KMS-11 (cell line): ENCODE measurements at regions not wholly inside any gene's neighbourhood (a gene's known extent, or its start where the extent isn't known, plus 50 kb on each side); places are given as distances from the start of the nearest gene placed in this dataset.

ENCODE experiments used
- H2AFZ ChIP-seq: fragments of 200-600 bp; sonication (generic); 2 replicates; pipeline ENCODE4 v1.6.1; 2016; ENCODE audit warnings: antibody characterized with exemption, mixed run types, low read depth
- H3K27ac ChIP-seq: fragments of 200-600 bp; sonication (generic); 2 replicates; pipeline ENCODE4 v1.6.1; 2016; ENCODE audit warnings: mild to moderate bottlenecking, mixed run types
- H3K27me3 ChIP-seq: fragments of 200-600 bp; sonication (generic); 2 replicates; pipeline ENCODE4 v1.6.1; 2017; ENCODE audit warnings: mild to moderate bottlenecking, low read depth, mixed run types, moderate library complexity; ENCODE audit not compliant: insufficient read depth
- H3K36me3 ChIP-seq: fragments of 200-600 bp; sonication (generic); 2 replicates; pipeline ENCODE4 v1.6.1; 2017; ENCODE audit warnings: mild to moderate bottlenecking, mixed run types; ENCODE audit not compliant: insufficient read depth
- H3K4me1 ChIP-seq: fragments of 200-600 bp; sonication (generic); 2 replicates; pipeline ENCODE4 v1.6.1; 2016; ENCODE audit warnings: mild to moderate bottlenecking, low read depth, mixed run types; ENCODE audit not compliant: poor library complexity, severe bottlenecking
- H3K4me2 ChIP-seq: fragments of 200-600 bp; sonication (generic); 2 replicates; pipeline ENCODE4 v1.7.0; 2016; ENCODE audit warnings: mild to moderate bottlenecking, mixed run types
- H3K4me3 ChIP-seq: fragments of 200-600 bp; sonication (generic); IDR thresholded peaks from 2 replicates; pipeline ENCODE4 v1.6.1; 2017; ENCODE audit warnings: low read depth, low read length, mixed read lengths; ENCODE audit not compliant: insufficient read depth
- H3K79me2 ChIP-seq: fragments of 200-600 bp; sonication (generic); 2 replicates; pipeline ENCODE4 v1.6.1; 2016; ENCODE audit warnings: low read depth, mixed run types; ENCODE audit not compliant: insufficient read depth
- H3K9ac ChIP-seq: fragments of 200-600 bp; sonication (generic); 2 replicates; pipeline ENCODE4 v1.6.1; 2016; ENCODE audit warnings: mild to moderate bottlenecking, mixed run types
- H4K20me1 ChIP-seq: fragments of 200-600 bp; sonication (generic); 2 replicates; pipeline ENCODE4 v1.6.1; 2016; ENCODE audit warnings: mild to moderate bottlenecking, mixed run types; ENCODE audit not compliant: insufficient read depth
- TF ChIP-seq, protein P1 (sequence below): fragments of 200-600 bp; sonication (generic); conservative IDR thresholded peaks from 2 replicates; pipeline ENCODE4 v1.6.1; 2017; ENCODE audit warnings: low read depth, mild to moderate bottlenecking, antibody characterized with exemption, low read length, moderate library complexity, mixed read lengths

DNA sequence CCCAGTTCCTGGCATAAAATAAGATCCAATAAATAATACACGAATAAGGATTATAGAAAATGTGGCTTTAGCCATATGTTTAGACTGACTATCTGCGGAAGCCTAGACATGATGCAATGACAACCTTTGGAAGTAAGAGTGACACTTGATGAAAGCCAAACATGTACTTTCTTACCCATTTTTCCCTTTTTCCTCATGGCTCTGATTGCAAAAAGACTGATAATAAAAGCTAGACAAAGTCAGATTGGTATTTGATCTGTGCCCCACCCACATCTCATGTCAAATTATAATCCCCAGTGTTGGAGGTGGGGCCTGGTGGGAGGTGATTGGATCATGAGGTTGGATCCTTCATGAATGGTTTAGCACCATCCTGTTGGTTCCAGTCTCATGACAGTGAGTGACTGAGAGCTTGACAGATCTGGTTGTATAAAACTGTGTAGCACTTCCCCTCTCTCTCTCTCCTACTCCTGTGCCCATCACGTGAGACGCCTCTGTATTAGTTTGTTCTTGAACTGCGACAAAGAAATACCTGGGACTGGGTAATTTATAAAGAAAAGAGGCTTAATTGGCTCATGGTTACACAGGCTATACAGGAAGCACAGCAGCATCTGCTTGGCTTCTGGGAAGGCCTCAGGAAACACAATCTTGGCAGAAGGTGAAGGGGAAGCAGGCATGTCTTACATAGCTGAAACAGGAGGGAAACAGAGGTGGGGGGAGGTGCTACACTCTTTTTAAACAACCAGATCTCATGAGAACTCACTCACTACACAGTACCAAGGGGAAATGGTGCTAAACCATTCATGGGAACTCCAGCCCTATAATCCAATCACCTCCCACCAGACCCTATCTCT lies 243.4 kb upstream of the PIK3R1 start:
- no peak overlapping the region for H3K4me2 ChIP-seq
- no peaks in the 10 kb centered on the region for H3K4me1 ChIP-seq
- H3K4me3 ChIP-seq, result no peak overlapping the region
- no peaks in the 10 kb centered on the region for H3K27me3 ChIP-seq
- no peak overlapping the region for H3K9ac ChIP-seq
- no peaks in the 10 kb centered on the region for H4K20me1 ChIP-seq
- H3K79me2 ChIP-seq, result no peaks in the 10 kb centered on the region
- no peaks in the 10 kb centered on the region for H3K36me3 ChIP-seq
- no peak overlapping the region for H3K27ac ChIP-seq
- TF ChIP-seq, protein P1, sequence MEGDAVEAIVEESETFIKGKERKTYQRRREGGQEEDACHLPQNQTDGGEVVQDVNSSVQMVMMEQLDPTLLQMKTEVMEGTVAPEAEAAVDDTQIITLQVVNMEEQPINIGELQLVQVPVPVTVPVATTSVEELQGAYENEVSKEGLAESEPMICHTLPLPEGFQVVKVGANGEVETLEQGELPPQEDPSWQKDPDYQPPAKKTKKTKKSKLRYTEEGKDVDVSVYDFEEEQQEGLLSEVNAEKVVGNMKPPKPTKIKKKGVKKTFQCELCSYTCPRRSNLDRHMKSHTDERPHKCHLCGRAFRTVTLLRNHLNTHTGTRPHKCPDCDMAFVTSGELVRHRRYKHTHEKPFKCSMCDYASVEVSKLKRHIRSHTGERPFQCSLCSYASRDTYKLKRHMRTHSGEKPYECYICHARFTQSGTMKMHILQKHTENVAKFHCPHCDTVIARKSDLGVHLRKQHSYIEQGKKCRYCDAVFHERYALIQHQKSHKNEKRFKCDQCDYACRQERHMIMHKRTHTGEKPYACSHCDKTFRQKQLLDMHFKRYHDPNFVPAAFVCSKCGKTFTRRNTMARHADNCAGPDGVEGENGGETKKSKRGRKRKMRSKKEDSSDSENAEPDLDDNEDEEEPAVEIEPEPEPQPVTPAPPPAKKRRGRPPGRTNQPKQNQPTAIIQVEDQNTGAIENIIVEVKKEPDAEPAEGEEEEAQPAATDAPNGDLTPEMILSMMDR, result no peak
- no peak overlapping the region for H2AFZ ChIP-seq

DNA sequence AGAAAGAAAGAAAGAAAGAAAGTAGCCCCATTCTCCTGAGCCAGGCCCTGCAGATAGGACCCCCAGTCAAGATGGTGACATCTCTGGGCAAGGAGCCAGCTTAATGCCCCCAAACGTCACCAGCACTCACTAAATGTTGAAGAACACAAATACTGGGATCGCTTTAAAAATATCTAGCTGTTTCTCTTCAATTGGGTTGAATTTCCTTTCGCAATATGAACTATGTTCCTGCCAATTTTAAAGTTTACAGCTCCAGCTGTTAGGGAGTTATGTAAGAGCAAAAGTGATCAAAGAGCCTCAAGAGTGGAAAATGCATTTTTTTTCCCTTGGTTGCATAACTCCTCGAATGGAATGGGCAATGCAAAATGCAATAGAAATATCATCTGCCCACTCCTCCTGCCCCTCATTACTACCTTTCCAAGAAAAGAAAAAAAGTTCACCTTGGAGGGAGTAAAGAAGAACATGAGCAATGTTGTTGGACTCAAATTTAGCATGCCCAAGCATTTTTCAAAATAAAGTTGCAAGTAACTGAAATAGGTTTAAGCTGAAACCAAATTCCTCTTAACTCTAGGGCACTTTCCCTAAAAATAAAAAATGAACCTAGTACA lies 244.2 kb upstream of the PIK3R1 start:
- Histone ChIP-seq H3K27me3 (no peaks in the 10 kb centered on the region), H3K36me3 (no peaks in the 10 kb centered on the region), H3K27ac (no peak overlapping the region), H3K79me2 (no peaks in the 10 kb centered on the region), H3K4me2 (no peak overlapping the region), H3K9ac (no peak overlapping the region), H3K4me1 (no peaks in the 10 kb centered on the region), H4K20me1 (no peaks in the 10 kb centered on the region), H3K4me3 (no peak overlapping the region), H2AFZ (no peak overlapping the region)
- TF ChIP-seq, protein P1, result no peak

DNA sequence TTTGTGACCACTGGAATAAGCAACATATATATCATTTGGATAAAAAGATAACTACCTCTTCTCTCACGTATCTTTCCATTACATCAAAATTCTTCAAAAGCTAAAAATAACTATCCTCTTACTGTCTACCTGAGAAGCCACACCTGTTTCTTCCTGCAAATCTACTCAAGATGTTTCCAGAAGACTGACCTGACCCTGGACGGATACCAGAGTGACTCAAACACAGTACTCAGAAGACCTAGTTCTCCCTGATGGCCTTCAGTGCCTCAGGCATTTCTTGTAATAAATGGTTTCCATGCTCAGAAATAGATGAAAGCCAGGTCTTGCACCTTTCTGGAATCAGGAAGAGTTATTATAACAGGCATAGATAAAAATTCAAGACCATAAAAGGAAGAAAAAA lies 245.9 kb upstream of the PIK3R1 start:
- no peak overlapping the region for H2AFZ ChIP-seq
- H3K4me3 ChIP-seq, result no peak overlapping the region
- no peaks in the 10 kb centered on the region for H4K20me1 ChIP-seq
- no peak overlapping the region for H3K4me2 ChIP-seq
- no peaks in the 10 kb centered on the region for H3K27me3 ChIP-seq
- H3K36me3 ChIP-seq, result no peaks in the 10 kb centered on the region
- TF ChIP-seq, protein P1, result no peak
- H3K9ac ChIP-seq, result no peak overlapping the region
- no peak overlapping the region for H3K27ac ChIP-seq
- no peaks in the 10 kb centered on the region for H3K4me1 ChIP-seq
- H3K79me2 ChIP-seq, result no peaks in the 10 kb centered on the region

DNA sequence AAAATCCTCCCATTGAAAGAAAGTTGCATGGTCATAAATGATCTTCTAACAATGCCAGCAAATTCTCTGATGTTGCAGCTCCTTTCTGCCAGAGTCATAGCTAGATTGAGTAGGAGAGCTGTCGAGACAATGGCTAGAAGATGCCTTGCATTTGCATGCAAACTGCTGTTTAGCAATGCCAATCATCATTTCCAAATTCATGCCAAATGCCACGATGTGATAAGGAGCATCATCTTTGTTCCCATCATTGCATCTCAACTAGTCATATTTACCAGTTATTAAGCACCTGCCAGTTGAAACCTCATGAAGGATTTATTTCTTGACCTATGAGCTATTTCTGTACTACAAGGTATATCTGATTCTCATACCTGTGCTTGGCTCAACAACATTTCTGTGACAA lies 246.4 kb upstream of the PIK3R1 start:
- TF ChIP-seq, protein P1, result no peak
- H3K9ac ChIP-seq, result no peak overlapping the region
- H3K79me2 ChIP-seq, result no peaks in the 10 kb centered on the region
- H3K4me3 ChIP-seq, result no peak overlapping the region
- no peak overlapping the region for H2AFZ ChIP-seq
- H3K4me2 ChIP-seq, result no peak overlapping the region
- no peaks in the 10 kb centered on the region for H4K20me1 ChIP-seq
- no peaks in the 10 kb centered on the region for H3K27me3 ChIP-seq
- H3K36me3 ChIP-seq, result no peaks in the 10 kb centered on the region
- no peak overlapping the region for H3K27ac ChIP-seq
- H3K4me1 ChIP-seq, result no peaks in the 10 kb centered on the region
